HK-2 (cell line): ENCODE measurements at regions not wholly inside any gene's neighbourhood (a gene's known extent, or its start where the extent isn't known, plus 50 kb on each side); places are given as distances from the start of the nearest gene placed in this dataset.

ENCODE experiments used
- DNase-seq: peaks from one replicate; pipeline ENCODE4 v3.0.0-alpha.2; 2018; ENCODE audit not compliant: unreplicated experiment

GRCh38 chr5:10849278-10849677 lies 88.2 kb upstream of the DAP start:
- DNase-seq: no peak

DNA sequence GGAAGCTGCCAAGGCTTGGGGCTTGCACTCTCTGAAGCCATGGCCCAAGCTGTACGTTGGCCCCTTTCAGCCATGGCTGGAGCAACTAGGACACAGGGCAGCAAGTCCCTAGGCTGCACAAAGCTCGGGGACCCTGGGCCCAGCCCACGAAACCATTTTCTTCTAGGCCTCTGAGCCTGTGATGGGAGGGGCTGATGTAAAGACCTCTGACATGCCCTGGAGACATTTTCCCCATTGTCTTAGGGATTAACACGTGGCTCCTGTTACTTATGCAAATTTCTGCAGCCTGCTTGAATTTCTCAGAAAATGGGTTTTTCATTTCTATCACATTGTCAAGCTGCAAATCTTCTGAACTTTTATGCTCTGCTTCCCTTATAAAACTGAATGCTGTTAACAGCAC lies 83.0 kb upstream of the DAP start:
- DNase-seq: no peak

DNA sequence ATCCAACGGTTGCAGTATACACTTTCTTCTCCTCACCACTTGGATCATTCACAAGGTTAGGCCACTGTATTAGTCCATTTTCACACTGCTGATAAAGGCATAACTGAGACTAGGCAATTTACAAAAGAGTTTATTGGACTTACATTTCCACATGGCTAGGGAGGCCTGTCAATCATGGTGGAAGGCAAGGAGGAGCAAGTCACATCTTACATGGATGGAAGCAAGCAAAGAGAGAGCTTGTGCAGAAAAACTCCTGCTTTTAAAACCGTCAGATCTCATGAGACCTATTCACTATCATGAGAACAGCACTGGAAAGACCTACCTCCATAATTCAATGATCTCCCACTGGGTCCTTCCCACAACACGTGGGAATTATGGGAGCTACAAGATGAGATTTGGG lies 81.8 kb upstream of the DAP start:
- DNase-seq: no peak

GRCh38 chr5:10839916-10840599 lies 79.0 kb upstream of the DAP start:
- no peak for DNase-seq

- DNase-seq: no peak
Observed at GRCh38 chr5:10839118-10839517, 78.1 kb upstream of the DAP start.

DNA sequence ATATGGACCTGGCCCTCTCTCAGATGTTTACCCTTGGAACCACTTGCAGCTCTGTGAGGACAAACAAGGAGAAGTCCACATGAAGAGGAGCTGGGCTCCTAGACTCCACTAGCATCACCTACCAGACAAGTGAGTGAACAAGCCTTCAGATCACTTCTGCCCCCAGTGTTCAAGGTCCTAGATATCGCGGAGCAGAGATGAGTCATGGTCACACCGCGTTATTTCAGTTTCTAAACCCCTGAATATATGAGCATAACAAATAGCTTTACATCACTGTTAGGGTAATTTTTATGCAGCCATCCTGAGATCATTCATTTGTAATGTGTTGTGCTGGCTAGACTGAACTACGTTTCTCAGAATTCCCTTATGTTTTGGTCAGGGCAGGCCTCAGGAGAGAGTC lies 77.0 kb upstream of the DAP start:
- DNase-seq: no peak

DNA sequence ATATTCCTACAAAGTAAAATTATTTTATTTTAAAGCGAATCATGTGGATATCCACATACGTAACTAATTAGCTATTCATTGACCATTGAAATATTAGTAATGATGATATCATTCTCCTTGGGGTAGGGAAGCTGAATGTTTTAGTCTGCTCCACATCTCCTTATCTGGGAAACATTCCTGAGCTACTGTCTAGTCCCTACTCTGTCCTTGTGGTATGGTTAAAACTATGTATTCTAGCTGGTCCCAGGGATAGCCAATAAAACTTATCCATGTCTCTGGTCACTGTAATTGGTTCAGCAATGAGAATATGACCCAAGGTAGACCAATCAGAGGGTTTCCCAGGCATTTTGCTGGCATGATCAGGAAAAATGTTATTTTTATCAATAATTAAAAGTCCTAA lies 76.0 kb upstream of the DAP start:
- no peak for DNase-seq

DNA sequence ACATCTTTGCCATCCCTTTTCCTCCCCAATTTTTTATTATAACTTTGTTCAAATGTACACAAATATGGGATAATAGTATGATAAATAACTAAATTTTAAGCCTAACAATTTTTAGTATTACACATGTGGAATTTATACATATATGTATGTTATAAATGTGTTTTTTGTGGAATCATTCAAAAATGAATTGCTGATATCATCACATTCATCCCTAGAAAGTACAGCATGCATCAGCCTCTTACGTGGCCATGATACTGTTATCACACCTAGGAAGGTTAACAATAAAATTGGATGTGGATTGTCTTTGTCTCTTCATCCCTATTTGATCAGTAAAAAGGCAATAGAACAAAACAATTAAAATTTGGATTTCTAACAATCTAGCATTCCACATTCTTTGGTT lies 73.7 kb upstream of the DAP start:
- no peak for DNase-seq

- no peak for DNase-seq
Observed at GRCh38 chr5:10832987-10833386, 72.0 kb upstream of the DAP start.

GRCh38 chr5:10832421-10832820 lies 71.4 kb upstream of the DAP start:
- DNase-seq: no peak

DNA sequence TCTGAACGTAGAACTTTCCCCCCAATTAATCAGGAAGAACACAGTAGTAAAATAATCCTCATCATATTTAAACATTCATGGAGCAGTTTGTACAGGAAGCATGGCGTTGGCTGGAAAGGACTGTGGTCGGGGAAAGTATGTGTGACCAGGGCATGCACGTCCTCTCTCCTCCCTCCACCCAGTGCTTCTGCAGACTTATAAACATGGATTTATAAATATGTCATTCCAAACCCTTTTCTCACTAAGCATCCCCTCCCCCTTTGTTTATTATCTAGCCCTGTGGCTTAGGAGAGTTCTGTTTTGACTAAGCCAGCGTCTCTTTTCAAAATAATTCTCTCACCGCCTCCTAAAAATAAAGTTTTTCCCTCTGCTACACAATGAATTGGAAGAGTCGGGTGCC lies 70.4 kb upstream of the DAP start:
- DNase-seq: no peak

- no peak for DNase-seq
Observed at GRCh38 chr5:10828241-10828640, 67.2 kb upstream of the DAP start.

GRCh38 chr5:10827571-10827970 lies 66.5 kb upstream of the DAP start:
- no peak for DNase-seq

DNA sequence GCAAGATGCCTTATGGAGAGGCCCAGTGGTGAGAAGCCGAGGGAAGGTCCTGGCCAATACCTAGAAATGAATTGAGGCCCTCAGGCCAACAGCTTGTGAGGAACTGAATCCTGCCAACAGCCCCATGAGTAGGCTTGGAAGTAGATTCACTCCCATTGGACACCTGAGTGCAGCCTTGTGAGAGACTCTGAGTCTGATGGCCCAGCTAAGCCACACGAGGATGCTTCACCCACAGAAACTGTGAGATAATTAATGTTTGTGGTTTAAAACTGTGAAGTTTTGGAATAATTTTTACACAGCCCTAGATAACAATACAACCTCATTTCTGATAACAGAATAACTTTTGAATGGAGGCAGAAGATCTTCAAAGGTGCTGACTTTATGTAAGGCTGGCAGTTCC lies 65.9 kb upstream of the DAP start:
- DNase-seq: no peak

- DNase-seq: no peak
Observed at GRCh38 chr5:10825897-10826644, 65.0 kb upstream of the DAP start.

GRCh38 chr5:10812218-10812617 lies 51.2 kb upstream of the DAP start:
- no peak for DNase-seq
